ENCODE measurements at regions not wholly inside any gene's neighbourhood (a gene's known extent, or its start where the extent isn't known, plus 50 kb on each side); places are given as distances from the start of the nearest gene placed in this dataset.
A peak's percentile ranks its signal among the peaks of the same experiment; 100 is the strongest.

- Histone ChIP-seq H3K36me3 (no peaks in the 10 kb centered on the region), H3K27ac (no peak overlapping the region), H3K4me3 (no peak overlapping the region), H3K27me3 (no peaks in the 10 kb centered on the region), H3K4me1 (peaks cover 0 to 8% (median 0%) of the 10 kb centered on the region in 4 donors), H3K9me3 (no peaks in the 10 kb centered on the region)
- no peak for TF ChIP-seq CTCF (IDR thresholded peaks at IDR 0.05)
- no peak for TF ChIP-seq POLR2AphosphoS5 (IDR thresholded peaks at IDR 0.05)
- TF ChIP-seq EP300 (IDR thresholded peaks at IDR 0.05): no peak
- no peak for TF ChIP-seq POLR2A (IDR thresholded peaks at IDR 0.05)
- ATAC-seq (ENCODE audit: low FRiP score in 2 of 2): no peak
- DNase-seq: no peak
Measured at GRCh38 chr11:79561496-79561895, 120.7 kb upstream of the TENM4 start.

- no peak overlapping the region for H3K27ac ChIP-seq
- H3K27me3 ChIP-seq: no peaks in the 10 kb centered on the region
- no peaks in the 10 kb centered on the region for H3K36me3 ChIP-seq
- ATAC-seq (ENCODE audit: low FRiP score in 2 of 2) (no peak), DNase-seq (no peak)
- H3K9me3 ChIP-seq: no peaks in the 10 kb centered on the region
- no peaks in the 10 kb centered on the region for H3K4me1 ChIP-seq
- H3K4me3 ChIP-seq: no peak overlapping the region
- no peak for TF ChIP-seq POLR2A (IDR thresholded peaks at IDR 0.05)
- TF ChIP-seq POLR2AphosphoS5 (IDR thresholded peaks at IDR 0.05): no peak
- no peak for TF ChIP-seq CTCF (IDR thresholded peaks at IDR 0.05)
- no peak for TF ChIP-seq EP300 (IDR thresholded peaks at IDR 0.05)
Measured at GRCh38 chr11:79550809-79551208, 110.0 kb upstream of the TENM4 start.

- TF ChIP-seq POLR2A (IDR thresholded peaks at IDR 0.05) (no peak), CTCF (IDR thresholded peaks at IDR 0.05) (no peak), POLR2AphosphoS5 (IDR thresholded peaks at IDR 0.05) (no peak), EP300 (IDR thresholded peaks at IDR 0.05) (no peak)
- no peak for ATAC-seq (ENCODE audit: low FRiP score in 2 of 2)
- no peaks in the 10 kb centered on the region for H3K9me3 ChIP-seq
Measured at GRCh38 chr11:79547256-79547655, 106.4 kb upstream of the TENM4 start.

GRCh38 chr11:79546351-79546750 is 105.5 kb upstream of the TENM4 start:
- Histone ChIP-seq H3K4me1 (no peaks in the 10 kb centered on the region), H3K27me3 (no peaks in the 10 kb centered on the region), H3K4me3 (no peak overlapping the region), H3K9me3 (no peaks in the 10 kb centered on the region), H3K36me3 (no peaks in the 10 kb centered on the region), H3K27ac (no peak overlapping the region)
- 43 to 47% methylated on average over 8 of the region's 8 CpGs for WGBS, 2 donors
- ATAC-seq (ENCODE audit: low FRiP score in 2 of 2) (no peak), DNase-seq (peak in 1 of 2 donors; percentile 23)
- TF ChIP-seq POLR2A (IDR thresholded peaks at IDR 0.05): no peak
- TF ChIP-seq POLR2AphosphoS5 (IDR thresholded peaks at IDR 0.05): no peak
- TF ChIP-seq EP300 (IDR thresholded peaks at IDR 0.05): no peak
- TF ChIP-seq CTCF (IDR thresholded peaks at IDR 0.05): no peak

More at GRCh38 chr11:79547256-79547655, 106.4 kb upstream of the TENM4 start:
- no peak overlapping the region for H3K4me3 ChIP-seq
- H3K4me1 ChIP-seq: no peaks in the 10 kb centered on the region
- DNase-seq: no peak
- no peaks in the 10 kb centered on the region for H3K36me3 ChIP-seq
- H3K27ac ChIP-seq: no peak overlapping the region
- no peaks in the 10 kb centered on the region for H3K27me3 ChIP-seq

GRCh38 chr11:79544361-79544760 is 103.5 kb upstream of the TENM4 start:
- H3K27ac ChIP-seq: no peak overlapping the region
- TF ChIP-seq EP300 (IDR thresholded peaks at IDR 0.05): no peak
- TF ChIP-seq POLR2AphosphoS5 (IDR thresholded peaks at IDR 0.05): no peak
- no peak for TF ChIP-seq POLR2A (IDR thresholded peaks at IDR 0.05)
- no peak for TF ChIP-seq CTCF (IDR thresholded peaks at IDR 0.05)
- H3K27me3 ChIP-seq: no peaks in the 10 kb centered on the region
- no peak overlapping the region for H3K4me3 ChIP-seq
- 60 to 76% methylated on average over 2 of the region's 2 CpGs for WGBS, 2 donors
- ATAC-seq (ENCODE audit: low FRiP score in 2 of 2): no peak
- H3K4me1 ChIP-seq: no peaks in the 10 kb centered on the region
- no peaks in the 10 kb centered on the region for H3K36me3 ChIP-seq
- H3K9me3 ChIP-seq: no peaks in the 10 kb centered on the region
- DNase-seq: no peak
